ENCODE measurements at regions not wholly inside any gene's neighbourhood (a gene's known extent, or its start where the extent isn't known, plus 50 kb on each side); places are given as distances from the start of the nearest gene placed in this dataset.

DNA sequence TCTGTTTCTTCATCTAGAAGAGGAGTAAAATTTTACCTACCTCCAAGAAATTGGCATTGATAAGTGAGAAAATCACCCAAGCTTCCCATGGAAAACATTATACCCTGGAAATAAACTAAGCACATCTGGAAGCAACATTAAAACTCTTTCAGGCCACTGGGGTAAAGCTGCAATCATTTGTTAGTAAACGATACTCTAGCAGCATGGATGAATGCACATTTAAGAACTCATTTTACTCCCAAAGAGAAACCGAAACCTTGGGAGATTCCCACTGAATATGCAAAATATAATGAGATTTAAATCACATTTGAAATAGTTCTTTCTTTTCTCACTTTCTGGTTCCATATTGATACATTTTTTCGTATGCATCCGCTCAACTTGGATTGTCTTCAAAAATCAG is 467.5 kb downstream of the EFNA5 start:
- TF ChIP-seq CTCF (IDR thresholded peaks at IDR 0.05; ENCODE audit: poor library complexity) = no peak
- no peak for TF ChIP-seq EZH2 (IDR thresholded peaks at IDR 0.05; ENCODE audit: borderline replicate concordance)
- TF ChIP-seq EZH2phosphoT487 (IDR thresholded peaks at IDR 0.05; ENCODE audit: low read depth, severe bottlenecking, unreplicated experiment) = no peak
